GM12874 (cell line): ENCODE measurements at regions not wholly inside any gene's neighbourhood (a gene's known extent, or its start where the extent isn't known, plus 50 kb on each side); places are given as distances from the start of the nearest gene placed in this dataset.
A peak's percentile ranks its signal among the peaks of the same experiment; 100 is the strongest.

Source experiments
- CTCF ChIP-seq: IDR thresholded peaks from 2 replicates; pipeline ENCODE4 v1.5.1; 2011; ENCODE audit warnings: low read depth, mild to moderate bottlenecking, control low read depth, low read length, moderate library complexity; ENCODE audit not compliant: insufficient read depth

DNA sequence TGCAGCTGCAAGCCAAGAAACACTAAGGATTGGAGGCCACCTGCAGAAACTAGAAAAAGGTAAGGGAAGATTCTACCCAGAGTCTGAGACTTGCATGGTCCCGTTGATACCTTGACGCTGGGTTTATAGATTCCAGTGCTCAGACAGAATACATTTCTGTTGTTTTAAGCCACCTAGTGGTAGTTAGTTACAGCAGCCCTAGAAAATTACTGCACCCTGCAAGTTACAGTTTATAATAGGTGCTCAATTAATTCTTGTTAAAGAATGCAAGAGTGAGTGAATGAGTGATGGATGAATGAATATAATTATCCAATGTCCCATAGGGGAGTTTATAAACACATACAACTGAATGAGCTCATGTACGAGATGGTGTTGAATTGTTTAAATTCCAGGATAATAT lies 453.1 kb upstream of the SLC35B3 start:
- peak; percentile 33; the same call in 1 of the 2 replicates for TF ChIP-seq CTCF

GRCh38 chr6:8881663-8882062 lies 446.3 kb upstream of the SLC35B3 start:
- TF ChIP-seq CTCF = no peak

- TF ChIP-seq CTCF = no peak
These were observed 444.0 kb upstream of the SLC35B3 start for GRCh38 chr6:8879334-8879733.

GRCh38 chr6:8875986-8876385 lies 440.6 kb upstream of the SLC35B3 start:
- no peak for TF ChIP-seq CTCF

GRCh38 chr6:8872589-8872988 lies 437.2 kb upstream of the SLC35B3 start:
- TF ChIP-seq CTCF = no peak

GRCh38 chr6:8865451-8865850 lies 430.1 kb upstream of the SLC35B3 start:
- TF ChIP-seq CTCF = no peak

- TF ChIP-seq CTCF = no peak
These were observed 425.3 kb upstream of the SLC35B3 start for GRCh38 chr6:8860671-8861070.

DNA sequence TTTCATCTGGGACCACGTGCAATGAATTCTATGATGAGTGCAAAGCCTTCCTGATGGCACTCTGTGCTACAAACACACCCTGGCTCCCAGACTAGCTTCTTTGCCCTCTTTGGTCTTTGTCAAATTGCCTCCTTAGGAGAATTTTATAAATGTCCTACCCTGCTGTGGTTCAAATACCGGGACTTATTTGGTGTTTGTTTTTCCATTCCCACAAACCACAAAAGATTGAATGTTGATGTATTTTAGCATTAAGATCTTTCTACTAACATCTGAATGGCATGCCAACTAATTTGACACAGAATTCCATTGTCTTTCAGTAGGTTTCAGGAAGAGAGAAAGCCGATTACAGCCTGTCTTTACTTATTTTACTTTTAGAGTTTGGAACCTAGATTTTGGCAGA lies 424.2 kb upstream of the SLC35B3 start:
- TF ChIP-seq CTCF = no peak
